Body of pancreas (tissue), 4 donors: ENCODE measurements at regions not wholly inside any gene's neighbourhood (a gene's known extent, or its start where the extent isn't known, plus 50 kb on each side); places are given as distances from the start of the nearest gene placed in this dataset.
"Not testable (repeated sequence)": the region's sequence is repeated elsewhere in the genome, so short reads cannot be mapped to it uniquely, and the experiment has no call there.

Source experiments
- ATAC-seq: fragments of 150-250 bp; one replicate; pipeline ENCODE4 v1.9.1; 2016
- DNase-seq, 4 donors: peaks; one replicate each; pipeline ENCODE4 v3.0.0-alpha.2; 2019
- H3K27ac ChIP-seq, 4 donors: fragments of 200-600 bp; sonication (generic); 1 replicate in 3 of 4; 2 replicates in 1 of 4; pipeline versions ENCODE4 v1.5.1 to v1.6.1; 2016 to 2019; ENCODE audit warnings: mild to moderate bottlenecking in 1 of 4, mixed read lengths in 1 of 4, moderate library complexity in 1 of 4
- H3K27me3 ChIP-seq, 2 donors: fragments of 200-600 bp; sonication (generic); one replicate each; pipeline ENCODE4 v1.6.0; 2016; ENCODE audit warnings: mild to moderate bottlenecking in 1 of 2
- H3K36me3 ChIP-seq, 2 donors: fragments of 200-600 bp; sonication (generic); replicated peaks in 1 of 2; 2 replicates each; pipeline ENCODE4 v1.5.1; 2016; ENCODE audit warnings: low read depth in 2 of 2; ENCODE audit not compliant: insufficient read depth in 1 of 2
- H3K4me1 ChIP-seq: fragments of 200-600 bp; sonication (generic); one replicate; pipeline ENCODE4 v1.6.0; 2016
- H3K4me3 ChIP-seq, 2 donors: fragments of 200-600 bp; sonication (generic); 1 replicate in 1 of 2; 2 replicates in 1 of 2; pipeline ENCODE4 v1.5.1; 2016 to 2019
- H3K9me3 ChIP-seq, 3 donors: fragments of 200-600 bp; sonication (generic); 1 replicate in 2 of 3; 2 replicates in 1 of 3; pipeline ENCODE4 v1.5.1; 2016
- POLR2A ChIP-seq, 3 donors: fragments of 450-650 bp; IDR thresholded peaks; one replicate each; pipeline ENCODE4 v1.6.1; 2016; ENCODE audit warnings: antibody characterized with exemption in 3 of 3, mild to moderate bottlenecking in 2 of 3
- WGBS, 2 donors: methylation state at CpG; one replicate each; pipeline ENCODE4 v1.1.5; 2017; 5-methylcytosine and 5-hydroxymethylcytosine counted together
- intact Hi-C: fragments of 100-400 bp; cut with DNase I; formaldehyde crosslinking; loops from one replicate; pipeline ENCODE4 v1.15.1; 2023
- TF ChIP-seq, protein P1 (sequence below), 7 experiments: fragments of 450-650 bp in 4 of 7; fragments of 200-600 bp in 3 of 7; sonication (generic) in 3 of 7; IDR thresholded peaks; one replicate each; pipeline ENCODE4 v1.5.1; 2016 to 2019; ENCODE audit warnings: antibody characterized with exemption in 7 of 7

DNA sequence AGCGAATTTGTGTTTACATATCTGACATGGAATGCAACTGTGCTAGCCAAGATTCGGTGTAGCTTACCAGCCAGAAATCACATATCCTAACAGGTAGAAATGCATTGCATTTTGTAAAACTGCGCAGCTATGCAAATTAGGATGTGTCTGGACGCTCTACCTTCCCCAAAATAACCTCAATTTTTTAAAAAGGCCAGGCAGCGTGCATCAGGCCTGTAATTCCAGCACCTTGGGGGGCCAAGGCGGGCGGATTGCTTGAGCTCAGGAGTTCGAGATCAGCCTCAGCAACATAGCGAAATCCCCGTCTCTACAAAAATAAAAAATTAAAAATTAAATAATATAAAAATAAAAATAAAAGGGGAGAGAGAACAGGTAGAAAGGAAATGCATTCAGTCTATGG, 305.0 kb downstream of the TYW1 start:
- WGBS, 2 donors = 26 to 33% methylated on average over 10 of the region's 10 CpGs
- peak overlapping the region in 3 of 4 donors; percentile 88 to 98 (median 91) for H3K27ac ChIP-seq
- H3K9me3 ChIP-seq = no peaks in the 10 kb centered on the region
- ATAC-seq (no peak), DNase-seq (no peak)
- TF ChIP-seq, protein P1, sequence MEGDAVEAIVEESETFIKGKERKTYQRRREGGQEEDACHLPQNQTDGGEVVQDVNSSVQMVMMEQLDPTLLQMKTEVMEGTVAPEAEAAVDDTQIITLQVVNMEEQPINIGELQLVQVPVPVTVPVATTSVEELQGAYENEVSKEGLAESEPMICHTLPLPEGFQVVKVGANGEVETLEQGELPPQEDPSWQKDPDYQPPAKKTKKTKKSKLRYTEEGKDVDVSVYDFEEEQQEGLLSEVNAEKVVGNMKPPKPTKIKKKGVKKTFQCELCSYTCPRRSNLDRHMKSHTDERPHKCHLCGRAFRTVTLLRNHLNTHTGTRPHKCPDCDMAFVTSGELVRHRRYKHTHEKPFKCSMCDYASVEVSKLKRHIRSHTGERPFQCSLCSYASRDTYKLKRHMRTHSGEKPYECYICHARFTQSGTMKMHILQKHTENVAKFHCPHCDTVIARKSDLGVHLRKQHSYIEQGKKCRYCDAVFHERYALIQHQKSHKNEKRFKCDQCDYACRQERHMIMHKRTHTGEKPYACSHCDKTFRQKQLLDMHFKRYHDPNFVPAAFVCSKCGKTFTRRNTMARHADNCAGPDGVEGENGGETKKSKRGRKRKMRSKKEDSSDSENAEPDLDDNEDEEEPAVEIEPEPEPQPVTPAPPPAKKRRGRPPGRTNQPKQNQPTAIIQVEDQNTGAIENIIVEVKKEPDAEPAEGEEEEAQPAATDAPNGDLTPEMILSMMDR (IDR thresholded peaks at IDR 0.05) = no peak
- TF ChIP-seq POLR2A (IDR thresholded peaks at IDR 0.05) = no peak
- peaks cover 8% of the 10 kb centered on the region for H3K4me1 ChIP-seq
- H3K36me3 ChIP-seq = no peaks in the 10 kb centered on the region
- no peaks in the 10 kb centered on the region for H3K27me3 ChIP-seq
- peak overlapping the region; percentile 44 to 68 for H3K4me3 ChIP-seq
- intact Hi-C loops = no loop called here

DNA sequence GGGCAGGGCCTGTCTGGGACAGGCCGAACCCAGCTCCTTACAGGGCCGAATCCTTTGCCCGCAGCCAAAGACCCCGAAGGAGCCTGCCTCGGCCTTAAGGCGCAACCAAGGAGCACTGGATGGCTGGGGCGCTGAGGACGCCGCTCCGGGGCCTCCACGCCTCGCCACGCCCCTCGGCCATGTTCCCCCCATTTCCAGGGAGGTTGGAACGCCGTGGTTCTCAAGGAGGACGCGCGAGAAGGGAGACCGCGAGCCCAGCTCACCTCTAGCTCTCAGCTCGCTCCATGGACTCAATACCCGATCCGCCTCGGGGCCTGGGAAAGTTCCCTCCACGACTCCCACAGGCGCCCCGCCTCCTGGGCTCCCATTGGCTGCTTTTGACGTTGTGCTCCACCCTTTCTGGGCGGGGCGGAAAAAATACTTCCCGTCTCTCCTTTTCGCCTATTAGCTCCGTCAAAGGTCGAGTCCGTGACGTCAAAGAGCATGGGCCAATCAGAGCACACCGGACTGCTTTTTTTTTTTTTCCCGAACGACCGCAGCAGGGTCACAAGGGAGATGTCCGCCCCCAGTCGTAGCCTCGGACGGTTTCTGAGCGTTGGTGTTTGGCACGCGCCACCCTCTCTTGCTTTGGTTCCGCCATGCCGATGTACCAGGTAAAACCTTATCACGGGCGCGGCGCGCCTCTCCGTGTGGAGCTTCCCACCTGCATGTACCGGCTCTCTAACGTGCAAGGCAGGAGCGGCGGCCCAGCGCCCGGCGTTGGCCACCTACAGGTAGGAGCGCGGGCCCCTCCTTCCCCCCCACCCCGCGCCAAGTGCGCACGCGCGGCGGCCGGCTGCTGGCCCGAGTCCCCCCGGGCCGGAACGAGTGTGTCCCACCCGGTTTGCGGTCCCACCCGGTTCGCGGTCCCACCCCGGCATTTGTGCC, 305.7 kb downstream of the TYW1 start:
- Histone ChIP-seq H3K27ac (peak overlapping the region; percentile 88 to 98 (median 90)), H3K9me3 (no peaks in the 10 kb centered on the region), H3K4me1 (peaks cover 8% of the 10 kb centered on the region), H3K4me3 (peak overlapping the region; percentile 68 to 70), H3K27me3 (no peaks in the 10 kb centered on the region), H3K36me3 (no peaks in the 10 kb centered on the region)
- DNase-seq (peak; percentile 99 to 100 (median 99)), ATAC-seq (peak; percentile 95)
- TF ChIP-seq, protein P1 (IDR thresholded peaks at IDR 0.05) = peak; percentile 21 to 76 (median 62)
- peak; percentile 61 to 91 (median 90) for TF ChIP-seq POLR2A (IDR thresholded peaks at IDR 0.05)
- 0% methylated on average over 16 to 80 of the region's 83 CpGs for WGBS, 2 donors
- intact Hi-C loops = no loop called here

DNA sequence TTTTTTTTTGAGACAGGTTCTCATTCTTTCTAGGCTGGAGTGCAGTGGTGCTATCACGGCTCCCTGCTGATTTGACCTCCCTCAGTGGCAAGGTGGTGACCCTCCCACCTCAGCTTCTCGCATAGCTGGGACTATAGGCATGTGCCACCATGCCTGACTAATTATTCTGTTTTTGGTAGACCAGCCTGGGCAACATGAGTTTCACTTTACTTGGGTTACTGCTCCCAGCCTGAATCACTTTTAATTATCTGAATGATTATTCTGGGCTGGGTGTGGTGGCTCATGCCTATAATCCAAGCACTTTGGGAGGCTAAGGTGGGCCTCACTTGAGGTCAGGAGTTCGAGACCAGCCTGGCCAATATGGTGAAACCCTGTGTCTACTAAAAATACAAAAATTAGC, 308.2 kb downstream of the TYW1 start:
- DNase-seq, ATAC-seq, H3K9me3 ChIP-seq, H3K4me3 ChIP-seq, H3K36me3 ChIP-seq, intact Hi-C loops, H3K27ac ChIP-seq, H3K4me1 ChIP-seq, H3K27me3 ChIP-seq: not testable (repeated sequence)
- WGBS, 2 donors = 74 to 91% methylated on average over 3 of the region's 3 CpGs

DNA sequence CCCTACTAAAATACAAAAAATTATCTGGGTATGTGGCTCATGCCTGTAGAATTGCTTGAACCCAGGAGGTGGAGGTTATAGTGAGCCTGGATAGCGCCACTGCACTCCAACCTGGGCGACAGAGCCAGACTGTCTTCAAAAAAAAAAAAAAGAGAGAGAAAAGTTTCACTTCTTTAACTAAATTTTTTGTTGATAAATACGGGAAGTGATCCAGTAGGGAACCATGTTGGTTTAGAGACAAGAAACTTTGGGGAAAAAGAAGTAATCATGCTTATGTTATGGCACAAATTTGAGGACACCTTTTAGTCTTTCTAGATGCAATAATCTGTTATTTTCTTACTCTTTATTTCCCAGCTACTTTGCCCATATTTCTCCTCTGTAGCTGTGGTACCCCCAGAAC, 309.7 kb downstream of the TYW1 start:
- no peak for ATAC-seq
- H3K27me3 ChIP-seq = no peaks in the 10 kb centered on the region
- no peak overlapping the region for H3K4me3 ChIP-seq
- H3K36me3 ChIP-seq = peaks cover 0 to 10% of the 10 kb centered on the region in 2 donors
- TF ChIP-seq, protein P1 (IDR thresholded peaks at IDR 0.05) = no peak
- TF ChIP-seq POLR2A (IDR thresholded peaks at IDR 0.05) = no peak
- DNase-seq = no peak
- peaks cover 4% of the 10 kb centered on the region for H3K4me1 ChIP-seq
- intact Hi-C loops = no loop called here
- 90 to 96% methylated on average over 3 of the region's 3 CpGs for WGBS, 2 donors
- H3K27ac ChIP-seq = no peak overlapping the region
- H3K9me3 ChIP-seq = no peaks in the 10 kb centered on the region

DNA sequence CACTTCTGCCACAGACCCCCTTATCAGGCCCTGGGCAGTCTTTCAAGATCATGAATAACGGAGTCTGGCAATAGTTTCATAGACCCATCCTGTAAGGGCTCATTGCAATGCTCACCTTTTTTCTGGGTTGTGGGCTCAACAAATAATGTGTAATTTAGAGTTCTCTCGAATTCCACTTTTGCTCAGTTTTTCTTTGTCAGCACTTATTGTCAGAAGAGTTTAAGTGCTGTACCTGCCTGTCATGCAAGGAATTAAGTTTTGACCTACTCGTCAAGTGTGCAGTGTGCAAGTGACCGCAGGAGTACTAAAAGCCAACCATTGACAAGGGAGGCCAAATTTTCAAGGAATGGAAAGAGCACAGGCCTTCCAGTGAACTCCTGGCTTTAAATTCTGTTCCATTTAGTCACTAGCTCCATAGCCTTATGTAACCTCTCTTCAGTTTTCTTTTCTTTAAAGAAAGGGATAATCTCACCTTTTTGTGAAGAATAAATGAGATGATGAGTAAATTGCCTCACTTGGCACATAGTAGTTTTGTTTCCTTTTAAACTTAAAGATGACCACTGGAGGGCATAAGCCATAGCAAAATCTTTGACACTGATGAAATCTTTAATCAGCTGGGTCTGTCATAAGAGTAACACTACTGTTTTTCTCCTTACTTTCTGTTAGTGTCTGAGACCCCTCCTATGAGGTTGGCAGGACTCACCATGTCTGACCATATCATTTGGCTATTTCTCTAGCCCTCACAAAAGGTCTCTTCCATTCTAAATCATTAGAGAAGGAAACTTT, 313.3 kb downstream of the TYW1 start:
- ATAC-seq = no peak
- TF ChIP-seq, protein P1 (IDR thresholded peaks at IDR 0.05) = no peak
- no peak for TF ChIP-seq POLR2A (IDR thresholded peaks at IDR 0.05)
- intact Hi-C loops = no loop called here

More for the DNA sequence above, 313.3 kb downstream of the TYW1 start:
- 89 to 92% methylated on average over 4 of the region's 4 CpGs for WGBS, 2 donors
- H3K36me3 ChIP-seq = peaks cover 0 to 13% of the 10 kb centered on the region in 2 donors
- no peak for DNase-seq
- H3K27me3 ChIP-seq = no peaks in the 10 kb centered on the region
- H3K4me3 ChIP-seq = no peak overlapping the region
- no peaks in the 10 kb centered on the region for H3K9me3 ChIP-seq
- no peak overlapping the region for H3K27ac ChIP-seq
- no peaks in the 10 kb centered on the region for H3K4me1 ChIP-seq
